Tibial nerve (tissue), 4 donors: ENCODE measurements at regions not wholly inside any gene's neighbourhood (a gene's known extent, or its start where the extent isn't known, plus 50 kb on each side); places are given as distances from the start of the nearest gene placed in this dataset.

Experiments
- DNase-seq, 2 donors: peaks; one replicate each; pipeline ENCODE4 v3.0.0-alpha.2; 2019; ENCODE audit warnings: low spot score in 2 of 2
- H3K27ac ChIP-seq, 4 donors: fragments of 200-600 bp; sonication (generic) in 3 of 4; one replicate each; pipeline ENCODE4 v1.5.1; 2017 to 2019; ENCODE audit warnings: mild to moderate bottlenecking in 1 of 4
- H3K27me3 ChIP-seq, 2 donors: fragments of 200-600 bp; sonication (generic) in 1 of 2; one replicate each; pipeline versions ENCODE4 v1.5.1 to v1.6.0; 2017 to 2019
- H3K36me3 ChIP-seq, 3 donors: fragments of 200-600 bp; sonication (generic); one replicate each; pipeline ENCODE4 v1.5.1; 2018 to 2019
- H3K4me1 ChIP-seq, 4 donors: fragments of 200-600 bp; sonication (generic) in 3 of 4; one replicate each; pipeline ENCODE4 v1.5.1; 2017 to 2019
- H3K4me3 ChIP-seq, 4 donors: fragments of 200-600 bp; sonication (generic) in 3 of 4; one replicate each; pipeline ENCODE4 v1.5.1; 2017 to 2019; ENCODE audit warnings: mild to moderate bottlenecking in 1 of 4, moderate library complexity in 1 of 4
- H3K9me3 ChIP-seq, 4 donors: fragments of 200-600 bp; sonication (generic) in 3 of 4; one replicate each; pipeline ENCODE4 v1.5.1; 2017 to 2019
- CTCF ChIP-seq, 5 experiments: fragments of 200-600 bp in 3 of 5; fragments of 450-650 bp in 2 of 5; sonication (generic) in 3 of 5; IDR thresholded peaks; one replicate each; pipeline ENCODE4 v1.5.1; 2016 to 2019; ENCODE audit warnings: antibody characterized with exemption in 5 of 5, mild to moderate bottlenecking in 3 of 5, moderate library complexity in 2 of 5
- EP300 ChIP-seq, 2 donors: sonication (generic); formaldehyde crosslinking; IDR thresholded peaks; one replicate each; pipeline ENCODE4 v1.6.1; 2017; ENCODE audit warnings: antibody characterized with exemption in 2 of 2, mild to moderate bottlenecking in 1 of 2
- POLR2A ChIP-seq, 2 donors: fragments of 450-650 bp; IDR thresholded peaks; one replicate each; pipeline ENCODE4 v1.6.1; 2017; ENCODE audit warnings: antibody characterized with exemption in 2 of 2, mild to moderate bottlenecking in 2 of 2, moderate library complexity in 2 of 2
- WGBS, 2 donors: methylation state at CpG; one replicate each; pipeline ENCODE4 v1.1.5; 2018; 5-methylcytosine and 5-hydroxymethylcytosine counted together

- Histone ChIP-seq H3K9me3 (no peaks in the 10 kb centered on the region), H3K27ac (no peak overlapping the region), H3K4me1 (no peaks in the 10 kb centered on the region), H3K27me3 (no peaks in the 10 kb centered on the region), H3K4me3 (no peak overlapping the region), H3K36me3 (no peaks in the 10 kb centered on the region)
- DNase-seq: no peak
- TF ChIP-seq CTCF (IDR thresholded peaks at IDR 0.05) (peak; percentile 46 to 56 (median 48)), EP300 (IDR thresholded peaks at IDR 0.05) (no peak)
- 13% methylated on average over 3 of the region's 3 CpGs for WGBS, 2 donors
Observed at GRCh38 chr2:212777020-212777491, 238.5 kb upstream of the ERBB4 start.

- no peak overlapping the region for H3K27ac ChIP-seq
- no peaks in the 10 kb centered on the region for H3K36me3 ChIP-seq
- TF ChIP-seq POLR2A (IDR thresholded peaks at IDR 0.05): no peak
- no peak for TF ChIP-seq CTCF (IDR thresholded peaks at IDR 0.05)
- TF ChIP-seq EP300 (IDR thresholded peaks at IDR 0.05): no peak
- H3K4me3 ChIP-seq: no peak overlapping the region
- H3K27me3 ChIP-seq: no peaks in the 10 kb centered on the region
- 81 to 97% methylated on average over 1 of the region's 1 CpG for WGBS, 2 donors
- no peak for DNase-seq
- no peaks in the 10 kb centered on the region for H3K4me1 ChIP-seq
- no peaks in the 10 kb centered on the region for H3K9me3 ChIP-seq
Observed at GRCh38 chr2:212773808-212774339, 235.3 kb upstream of the ERBB4 start.

- DNase-seq: no peak
- Histone ChIP-seq H3K27ac (no peak overlapping the region), H3K36me3 (no peaks in the 10 kb centered on the region), H3K27me3 (no peaks in the 10 kb centered on the region), H3K9me3 (no peaks in the 10 kb centered on the region), H3K4me1 (no peaks in the 10 kb centered on the region), H3K4me3 (no peak overlapping the region)
- TF ChIP-seq POLR2A (IDR thresholded peaks at IDR 0.05) (no peak), CTCF (IDR thresholded peaks at IDR 0.05) (no peak), EP300 (IDR thresholded peaks at IDR 0.05) (no peak)
- 49 to 68% methylated on average over 3 of the region's 3 CpGs for WGBS, 2 donors
Observed at GRCh38 chr2:212770240-212770639, 231.6 kb upstream of the ERBB4 start.

- WGBS, 2 donors: 72 to 81% methylated on average over 4 of the region's 4 CpGs
Observed at GRCh38 chr2:212766921-212767320, 228.3 kb upstream of the ERBB4 start.

More at GRCh38 chr2:212766921-212767320, 228.3 kb upstream of the ERBB4 start:
- Histone ChIP-seq H3K9me3 (no peaks in the 10 kb centered on the region), H3K4me3 (no peak overlapping the region), H3K27me3 (no peaks in the 10 kb centered on the region), H3K36me3 (no peaks in the 10 kb centered on the region), H3K4me1 (no peaks in the 10 kb centered on the region), H3K27ac (no peak overlapping the region)
- TF ChIP-seq EP300 (IDR thresholded peaks at IDR 0.05) (no peak), CTCF (IDR thresholded peaks at IDR 0.05) (no peak), POLR2A (IDR thresholded peaks at IDR 0.05) (no peak)
- no peak for DNase-seq
